DND-41 (cell line): ENCODE measurements at regions not wholly inside any gene's neighbourhood (a gene's known extent, or its start where the extent isn't known, plus 50 kb on each side); places are given as distances from the start of the nearest gene placed in this dataset.

ENCODE experiments used
- ATAC-seq: fragments of 200-7000 bp; cut with Tn5 transposase; 3 replicates; pipeline ENCODE4 v1.9.1; 2021; ENCODE audit warnings: low read depth; ENCODE audit not compliant: insufficient read depth
- DNase-seq: peaks from one replicate; pipeline ENCODE4 v3.0.0-alpha.2; 2020
- H2AFZ ChIP-seq: 2 replicates; pipeline ENCODE4 v1.6.0; 2012; ENCODE audit warnings: low read depth, low read length
- H3K27ac ChIP-seq: 2 replicates; pipeline ENCODE4 v1.5.1; 2012; ENCODE audit warnings: low read length, inconsistent platforms
- H3K27me3 ChIP-seq: fragments of 200-600 bp; sonication (generic); 2 replicates; pipeline ENCODE4 v1.6.0; 2012; ENCODE audit warnings: low read length, mild to moderate bottlenecking, inconsistent platforms; ENCODE audit not compliant: insufficient read depth, poor library complexity
- H3K36me3 ChIP-seq: 2 replicates; pipeline ENCODE4 v1.5.1; 2012; ENCODE audit warnings: low read length, inconsistent platforms; ENCODE audit not compliant: insufficient read depth
- H3K4me1 ChIP-seq: 2 replicates; pipeline ENCODE4 v1.5.1; 2012; ENCODE audit warnings: mild to moderate bottlenecking, low read length; ENCODE audit not compliant: insufficient read depth
- H3K4me2 ChIP-seq: 2 replicates; pipeline ENCODE4 v1.6.0; 2012; ENCODE audit warnings: mild to moderate bottlenecking, moderate library complexity, low read length, inconsistent platforms; ENCODE audit not compliant: insufficient read depth
- H3K4me3 ChIP-seq, 2 experiments: fragments of 200-600 bp in 1 of 2; shearing (Covaris generic) in 1 of 2; 2 replicates each; pipeline ENCODE4 v1.5.1; 2012 to 2016; ENCODE audit warnings: inconsistent platforms in 2 of 2, low read length in 2 of 2, mild to moderate bottlenecking in 2 of 2, low read depth in 1 of 2, moderate library complexity in 1 of 2
- H3K79me2 ChIP-seq: 2 replicates; pipeline ENCODE4 v1.6.0; 2012; ENCODE audit warnings: low read length, inconsistent platforms; ENCODE audit not compliant: insufficient read depth
- H3K9ac ChIP-seq: 2 replicates; pipeline ENCODE4 v1.6.0; 2012; ENCODE audit warnings: low read depth, mild to moderate bottlenecking, inconsistent platforms, low read length, moderate library complexity
- H3K9me3 ChIP-seq: 2 replicates; pipeline ENCODE4 v1.5.1; 2012; ENCODE audit warnings: low read length, moderate library complexity, mild to moderate bottlenecking, inconsistent platforms; ENCODE audit not compliant: insufficient read depth, severe bottlenecking
- H4K20me1 ChIP-seq: 2 replicates; pipeline ENCODE4 v1.6.0; 2012; ENCODE audit warnings: low read length; ENCODE audit not compliant: insufficient read depth
- EZH2 ChIP-seq: IDR thresholded peaks from 3 replicates; pipeline ENCODE4 v1.6.1; 2012; ENCODE audit warnings: borderline replicate concordance, low read depth, mild to moderate bottlenecking, moderate library complexity, low read length, inconsistent platforms; ENCODE audit not compliant: severe bottlenecking
- TF ChIP-seq, protein P1 (sequence below): IDR thresholded peaks from 2 replicates; pipeline ENCODE4 v1.5.1; 2012; ENCODE audit warnings: borderline replicate concordance, low read length, moderate library complexity, mild to moderate bottlenecking; ENCODE audit not compliant: poor library complexity, severe bottlenecking; ENCODE audit errors: extremely low read depth

DNA sequence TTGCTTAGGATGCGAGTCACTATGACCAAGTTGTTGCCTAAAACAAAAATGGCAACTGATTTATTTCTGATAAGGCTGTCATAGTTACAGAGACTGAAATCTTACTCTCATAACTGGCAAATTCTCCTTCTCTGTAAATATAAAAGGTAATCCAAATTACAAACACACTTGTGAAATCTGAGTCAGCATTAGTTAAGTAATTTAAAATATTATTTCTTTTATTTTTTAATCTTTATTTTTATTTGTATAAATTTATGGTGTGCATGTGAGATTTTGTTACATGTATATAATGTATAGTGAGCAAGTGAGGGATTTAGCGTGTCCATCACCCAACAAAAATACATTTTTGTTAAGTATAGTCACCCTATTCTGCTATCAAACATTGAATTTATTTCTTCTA lies 1342.8 kb upstream of the TMEFF2 start:
- Histone ChIP-seq H4K20me1 (no peaks in the 10 kb centered on the region), H3K27me3 (no peaks in the 10 kb centered on the region), H3K4me1 (peaks cover 20% of the 10 kb centered on the region), H3K9me3 (peaks cover 8% of the 10 kb centered on the region), H3K4me2 (no peak overlapping the region), H3K27ac (no peak overlapping the region), H3K79me2 (no peaks in the 10 kb centered on the region), H3K9ac (no peak overlapping the region), H3K36me3 (no peaks in the 10 kb centered on the region), H2AFZ (no peak overlapping the region), H3K4me3 (no peak overlapping the region)
- ATAC-seq, result no peak
- TF ChIP-seq EZH2, result no peak
- TF ChIP-seq, protein P1, sequence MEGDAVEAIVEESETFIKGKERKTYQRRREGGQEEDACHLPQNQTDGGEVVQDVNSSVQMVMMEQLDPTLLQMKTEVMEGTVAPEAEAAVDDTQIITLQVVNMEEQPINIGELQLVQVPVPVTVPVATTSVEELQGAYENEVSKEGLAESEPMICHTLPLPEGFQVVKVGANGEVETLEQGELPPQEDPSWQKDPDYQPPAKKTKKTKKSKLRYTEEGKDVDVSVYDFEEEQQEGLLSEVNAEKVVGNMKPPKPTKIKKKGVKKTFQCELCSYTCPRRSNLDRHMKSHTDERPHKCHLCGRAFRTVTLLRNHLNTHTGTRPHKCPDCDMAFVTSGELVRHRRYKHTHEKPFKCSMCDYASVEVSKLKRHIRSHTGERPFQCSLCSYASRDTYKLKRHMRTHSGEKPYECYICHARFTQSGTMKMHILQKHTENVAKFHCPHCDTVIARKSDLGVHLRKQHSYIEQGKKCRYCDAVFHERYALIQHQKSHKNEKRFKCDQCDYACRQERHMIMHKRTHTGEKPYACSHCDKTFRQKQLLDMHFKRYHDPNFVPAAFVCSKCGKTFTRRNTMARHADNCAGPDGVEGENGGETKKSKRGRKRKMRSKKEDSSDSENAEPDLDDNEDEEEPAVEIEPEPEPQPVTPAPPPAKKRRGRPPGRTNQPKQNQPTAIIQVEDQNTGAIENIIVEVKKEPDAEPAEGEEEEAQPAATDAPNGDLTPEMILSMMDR, result no peak
- no peak for DNase-seq

DNA sequence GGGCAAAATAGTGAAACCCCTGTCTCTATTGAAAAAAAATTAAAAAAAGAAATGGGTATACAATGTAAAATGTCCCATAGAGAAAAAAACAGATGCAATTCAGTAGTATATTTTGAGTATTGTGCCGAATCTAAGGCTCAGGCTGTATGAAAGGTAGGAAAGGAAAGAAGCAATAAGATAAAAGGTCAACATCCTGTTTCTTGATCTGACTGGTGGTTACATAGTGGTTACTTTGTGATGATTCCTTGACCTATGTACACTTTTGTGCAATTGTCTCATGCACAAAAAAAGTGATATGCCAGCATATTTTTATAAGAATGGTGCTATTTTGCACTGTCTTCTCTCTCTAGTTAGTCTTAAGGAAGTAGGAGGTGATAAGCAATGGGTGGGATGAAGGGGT lies 1333.7 kb upstream of the TMEFF2 start:
- Histone ChIP-seq H3K4me1 (peaks cover 6% of the 10 kb centered on the region), H3K36me3 (no peaks in the 10 kb centered on the region), H3K9me3 (no peaks in the 10 kb centered on the region), H3K9ac (no peak overlapping the region), H3K27ac (peak overlapping the region; percentile 50; the same call in 1 of the 2 replicates), H3K4me3 (no peak overlapping the region), H4K20me1 (no peaks in the 10 kb centered on the region), H3K79me2 (no peaks in the 10 kb centered on the region), H2AFZ (no peak overlapping the region), H3K27me3 (no peaks in the 10 kb centered on the region), H3K4me2 (no peak overlapping the region)
- DNase-seq (no peak), ATAC-seq (peak; percentile 53)
- no peak for TF ChIP-seq EZH2
- TF ChIP-seq, protein P1, result no peak

DNA sequence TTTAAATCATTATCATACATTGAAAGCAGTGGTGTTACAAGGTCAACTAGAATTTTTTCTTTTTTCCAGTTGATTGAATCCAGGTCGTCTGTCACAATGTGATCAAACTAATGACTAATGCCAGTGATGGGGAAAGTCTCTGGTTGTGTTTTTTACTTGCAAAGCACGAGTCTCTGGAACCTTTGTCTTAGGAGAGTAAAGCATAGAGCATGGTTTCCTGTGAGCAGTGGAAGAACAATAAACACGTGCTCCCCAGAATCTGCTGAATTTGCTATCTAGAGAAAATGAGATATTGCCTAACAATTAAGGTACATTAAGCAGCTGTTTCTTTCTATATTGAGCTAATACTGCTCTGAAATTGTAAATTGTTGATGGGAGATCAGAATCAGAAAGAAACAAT lies 1332.4 kb upstream of the TMEFF2 start:
- Histone ChIP-seq H3K4me2 (no peak overlapping the region), H4K20me1 (no peaks in the 10 kb centered on the region), H3K4me3 (no peak overlapping the region), H3K9me3 (no peaks in the 10 kb centered on the region), H3K4me1 (peaks cover 6% of the 10 kb centered on the region), H3K27ac (no peak overlapping the region), H3K27me3 (no peaks in the 10 kb centered on the region), H3K9ac (no peak overlapping the region), H3K36me3 (no peaks in the 10 kb centered on the region), H2AFZ (no peak overlapping the region), H3K79me2 (no peaks in the 10 kb centered on the region)
- DNase-seq (no peak), ATAC-seq (no peak)
- TF ChIP-seq, protein P1, result no peak
- no peak for TF ChIP-seq EZH2

DNA sequence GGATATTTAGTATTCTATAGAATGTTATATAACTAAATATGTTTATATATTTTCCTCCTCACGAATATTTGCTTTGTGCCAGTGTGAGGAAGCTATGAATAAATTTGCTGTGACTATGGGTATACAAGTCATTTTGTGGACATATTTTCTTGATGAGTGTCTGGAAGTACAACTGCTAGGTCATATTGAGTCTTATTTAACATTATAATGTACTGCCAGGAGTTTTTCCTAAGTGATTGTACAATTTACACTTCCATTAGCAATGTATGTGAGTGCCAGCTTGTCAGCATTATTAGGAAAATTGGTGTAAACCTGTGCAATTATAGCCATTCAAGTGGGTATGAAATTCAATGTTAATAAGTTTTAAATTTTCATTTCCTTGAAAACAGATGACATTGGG lies 1328.9 kb upstream of the TMEFF2 start:
- Histone ChIP-seq H3K36me3 (no peaks in the 10 kb centered on the region), H3K27me3 (no peaks in the 10 kb centered on the region), H3K9me3 (no peaks in the 10 kb centered on the region), H3K27ac (no peak overlapping the region), H3K4me2 (no peak overlapping the region), H2AFZ (no peak overlapping the region), H3K79me2 (no peaks in the 10 kb centered on the region), H3K9ac (no peak overlapping the region), H4K20me1 (no peaks in the 10 kb centered on the region), H3K4me3 (no peak overlapping the region), H3K4me1 (peaks cover 4% of the 10 kb centered on the region)
- no peak for ATAC-seq
- TF ChIP-seq EZH2, result no peak
- TF ChIP-seq, protein P1, result no peak
- DNase-seq, result no peak
